ENCODE measurements at regions not wholly inside any gene's neighbourhood (a gene's known extent, or its start where the extent isn't known, plus 50 kb on each side); places are given as distances from the start of the nearest gene placed in this dataset.
"Not testable (repeated sequence)": the region's sequence is repeated elsewhere in the genome, so short reads cannot be mapped to it uniquely, and the experiment has no call there.

- DNase-seq, result no peak
These were observed 282.5 kb downstream of the MEX3B start for GRCh38 chr15:81763304-81763703.

- DNase-seq, result no peak
These were observed 285.1 kb downstream of the MEX3B start for GRCh38 chr15:81760686-81761085.

GRCh38 chr15:81758818-81759284, 287.0 kb downstream of the MEX3B start:
- DNase-seq, result no peak

GRCh38 chr15:81755626-81756025, 290.2 kb downstream of the MEX3B start:
- DNase-seq, result no peak

GRCh38 chr15:81754078-81754477, 291.7 kb downstream of the MEX3B start:
- DNase-seq, result no peak

GRCh38 chr15:81752974-81753373, 292.8 kb downstream of the MEX3B start:
- DNase-seq, result no peak

GRCh38 chr15:81752546-81752942, 293.3 kb downstream of the MEX3B start:
- DNase-seq, result no peak

GRCh38 chr15:81751816-81752545, 293.8 kb downstream of the MEX3B start:
- no peak for DNase-seq

GRCh38 chr15:81751256-81751655, 294.6 kb downstream of the MEX3B start:
- no peak for DNase-seq

GRCh38 chr15:81749716-81750375, 296.0 kb downstream of the MEX3B start:
- DNase-seq, result no peak

GRCh38 chr15:81747482-81747881, 298.3 kb downstream of the MEX3B start:
- DNase-seq, result no peak

- DNase-seq, result no peak
These were observed 298.8 kb downstream of the MEX3B start for GRCh38 chr15:81747026-81747425.

GRCh38 chr15:81744364-81744763, 301.5 kb downstream of the MEX3B start:
- DNase-seq, result no peak

GRCh38 chr15:81740416-81740815, 305.4 kb downstream of the MEX3B start:
- no peak for DNase-seq

GRCh38 chr15:81729340-81729739, 316.5 kb downstream of the MEX3B start:
- DNase-seq, result no peak

- DNase-seq, result no peak
These were observed 317.1 kb downstream of the MEX3B start for GRCh38 chr15:81728726-81729125.

- DNase-seq, result no peak
These were observed 320.2 kb downstream of the MEX3B start for GRCh38 chr15:81725590-81725989.

- DNase-seq, result no peak
These were observed 321.3 kb downstream of the MEX3B start for GRCh38 chr15:81724536-81724935.

GRCh38 chr15:81723701-81724100, 322.1 kb downstream of the MEX3B start:
- DNase-seq, result no peak

- DNase-seq, result no peak
These were observed 322.6 kb downstream of the MEX3B start for GRCh38 chr15:81723113-81723651.

GRCh38 chr15:81716468-81716867, 329.4 kb downstream of the MEX3B start:
- not testable (repeated sequence) for DNase-seq

- DNase-seq, result no peak
These were observed 335.5 kb downstream of the MEX3B start for GRCh38 chr15:81710328-81710727.

- not testable (repeated sequence) for DNase-seq
These were observed 332.9 kb upstream of the TMC3 start for GRCh38 chr15:81706816-81707346.

GRCh38 chr15:81705727-81706126, 331.7 kb upstream of the TMC3 start:
- not testable (repeated sequence) for DNase-seq
